IgD-negative memory B cell (primary cell): ENCODE measurements at regions not wholly inside any gene's neighbourhood (a gene's known extent, or its start where the extent isn't known, plus 50 kb on each side); places are given as distances from the start of the nearest gene placed in this dataset.
A peak's percentile ranks its signal among the peaks of the same experiment; 100 is the strongest.

ENCODE experiments used
- H3K27ac Mint-ChIP-seq, 3 donors: one replicate each; pipeline ENCODE4 v1.8.0; 2020 to 2022; ENCODE audit warnings: mild to moderate bottlenecking in 3 of 3, mixed read lengths in 3 of 3, moderate library complexity in 1 of 3
- H3K27me3 Mint-ChIP-seq: one replicate; pipeline ENCODE4 v1.8.0; 2021; ENCODE audit warnings: mixed read lengths
- H3K36me3 Mint-ChIP-seq: one replicate; pipeline ENCODE4 v1.8.0; 2020; ENCODE audit warnings: mild to moderate bottlenecking, mixed read lengths
- H3K4me1 Mint-ChIP-seq, 3 donors: one replicate each; pipeline ENCODE4 v1.8.0; 2020 to 2022; ENCODE audit warnings: mixed read lengths in 3 of 3, mild to moderate bottlenecking in 1 of 3
- H3K4me3 Mint-ChIP-seq, 4 donors: one replicate each; pipeline ENCODE4 v1.8.0; 2020 to 2022; ENCODE audit warnings: mild to moderate bottlenecking in 4 of 4, mixed read lengths in 4 of 4, moderate library complexity in 3 of 4
- H3K9me3 Mint-ChIP-seq, 3 donors: one replicate each; pipeline ENCODE4 v1.8.0; 2020 to 2021; ENCODE audit warnings: mixed read lengths in 3 of 3, mild to moderate bottlenecking in 1 of 3

DNA sequence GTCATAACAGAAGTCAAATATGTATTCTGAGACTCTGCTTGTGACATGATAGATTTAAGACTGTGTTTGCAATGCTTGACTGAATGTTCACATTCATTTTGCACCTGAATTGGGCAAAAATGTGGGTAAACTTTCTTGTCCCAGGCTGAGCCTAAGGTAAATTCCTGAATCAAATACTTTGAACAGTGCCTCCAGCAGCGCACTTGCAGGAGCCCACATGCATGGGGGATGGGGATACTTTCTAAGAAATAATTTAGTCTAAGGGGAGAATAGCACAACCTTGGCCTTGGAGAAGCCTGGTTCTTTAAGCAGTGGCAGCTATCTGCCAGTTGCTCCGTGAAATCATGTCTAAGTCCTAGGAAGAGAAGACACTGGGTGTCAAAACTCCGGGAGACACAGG is 163.5 kb upstream of the EGFLAM start:
- H3K9me3 Mint-ChIP-seq: peaks cover 0 to 7% (median 3%) of the 10 kb centered on the region in 3 donors
- H3K27me3 Mint-ChIP-seq: peaks cover 4% of the 10 kb centered on the region
- H3K4me3 Mint-ChIP-seq: no peak overlapping the region
- H3K36me3 Mint-ChIP-seq: no peaks in the 10 kb centered on the region
- no peak overlapping the region for H3K27ac Mint-ChIP-seq
- H3K4me1 Mint-ChIP-seq: peaks cover 0 to 1% (median 0%) of the 10 kb centered on the region in 3 donors

DNA sequence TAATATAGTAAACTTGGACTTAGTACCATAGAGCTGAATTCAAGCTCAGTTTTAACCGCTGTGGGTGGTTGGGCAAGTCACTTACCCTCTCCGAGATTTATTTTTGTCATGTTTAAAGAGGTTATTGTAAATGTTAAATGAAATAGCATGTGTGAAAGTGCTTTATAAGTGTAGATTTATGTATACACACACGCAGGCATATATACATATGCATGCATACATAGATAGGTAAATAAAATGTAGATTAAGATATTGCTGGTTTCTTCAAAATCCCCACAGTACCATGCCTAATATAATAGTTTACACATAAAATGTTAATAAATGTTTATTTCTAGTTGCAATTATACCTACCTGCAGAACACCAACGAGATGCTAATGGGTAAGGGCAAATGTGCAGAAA is 164.5 kb upstream of the EGFLAM start:
- H3K9me3 Mint-ChIP-seq: peaks cover 0 to 7% (median 3%) of the 10 kb centered on the region in 3 donors
- peaks cover 0 to 1% (median 0%) of the 10 kb centered on the region in 3 donors for H3K4me1 Mint-ChIP-seq
- no peak overlapping the region for H3K4me3 Mint-ChIP-seq
- no peaks in the 10 kb centered on the region for H3K36me3 Mint-ChIP-seq
- H3K27ac Mint-ChIP-seq: no peak overlapping the region
- H3K27me3 Mint-ChIP-seq: peaks cover 4% of the 10 kb centered on the region

DNA sequence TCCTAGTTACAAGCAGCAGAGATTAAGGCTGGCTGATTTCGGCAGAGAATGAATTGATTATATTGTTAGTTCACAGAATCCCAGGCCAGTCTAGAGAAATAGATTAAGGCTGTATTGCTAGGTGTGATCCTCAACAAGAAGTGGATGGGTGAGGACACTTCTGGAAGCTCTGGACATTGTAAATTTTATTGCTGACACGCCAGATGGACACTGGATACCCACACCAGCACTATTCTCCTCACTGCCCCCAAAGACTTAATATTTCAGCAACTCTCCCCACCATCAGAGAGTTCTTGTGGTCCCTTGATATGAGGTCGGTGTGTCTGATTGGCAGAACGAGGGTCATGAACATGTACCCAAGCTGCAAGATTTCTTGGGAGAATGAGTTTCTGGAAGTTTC is 171.6 kb upstream of the EGFLAM start:
- H3K36me3 Mint-ChIP-seq: no peaks in the 10 kb centered on the region
- H3K4me3 Mint-ChIP-seq: no peak overlapping the region
- H3K9me3 Mint-ChIP-seq: peaks cover 0 to 3% (median 2%) of the 10 kb centered on the region in 3 donors
- no peaks in the 10 kb centered on the region for H3K4me1 Mint-ChIP-seq
- no peak overlapping the region for H3K27ac Mint-ChIP-seq
- H3K27me3 Mint-ChIP-seq: peaks cover 2% of the 10 kb centered on the region

DNA sequence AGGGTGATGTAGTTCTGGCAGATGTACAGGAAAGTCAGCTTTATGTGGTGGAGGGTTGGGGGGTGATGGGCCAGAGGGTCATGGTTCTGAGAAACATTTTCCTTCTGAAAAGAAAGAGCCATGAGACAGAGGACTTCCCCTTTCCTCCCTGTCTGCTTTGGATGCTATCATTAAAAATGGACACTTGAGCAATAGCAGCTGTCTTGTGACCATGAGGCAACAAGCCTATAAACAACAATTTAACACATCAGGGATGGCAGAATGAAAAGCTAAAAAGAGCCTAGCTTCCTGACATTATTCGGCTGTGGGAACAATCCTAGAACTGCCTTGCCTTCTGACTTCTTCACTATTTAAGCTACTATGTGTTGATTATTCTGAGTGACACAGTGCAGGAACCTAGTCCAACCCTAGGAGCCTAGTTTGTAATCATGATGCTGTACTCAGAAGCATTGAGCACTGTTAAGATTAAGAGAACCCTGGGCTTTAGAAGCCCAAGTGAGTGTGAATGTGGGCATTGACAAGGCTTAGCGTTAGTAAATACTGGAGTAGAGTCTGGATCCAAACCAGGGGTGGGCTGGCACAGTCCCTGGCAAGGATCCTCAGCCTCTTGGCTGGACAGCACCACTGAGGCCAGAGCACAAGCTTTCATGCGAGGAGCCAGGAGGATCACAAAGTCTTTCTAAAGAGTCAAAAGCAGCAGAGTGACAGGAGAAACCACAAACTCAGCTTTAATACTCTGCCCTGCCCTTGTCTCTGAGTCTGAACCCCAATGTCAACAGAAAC is 178.5 kb upstream of the EGFLAM start:
- Mint-ChIP-seq H3K36me3 (no peaks in the 10 kb centered on the region), H3K4me1 (no peaks in the 10 kb centered on the region), H3K9me3 (peaks cover 0 to 13% (median 0%) of the 10 kb centered on the region in 3 donors), H3K27me3 (no peaks in the 10 kb centered on the region), H3K4me3 (no peak overlapping the region), H3K27ac (no peak overlapping the region)

DNA sequence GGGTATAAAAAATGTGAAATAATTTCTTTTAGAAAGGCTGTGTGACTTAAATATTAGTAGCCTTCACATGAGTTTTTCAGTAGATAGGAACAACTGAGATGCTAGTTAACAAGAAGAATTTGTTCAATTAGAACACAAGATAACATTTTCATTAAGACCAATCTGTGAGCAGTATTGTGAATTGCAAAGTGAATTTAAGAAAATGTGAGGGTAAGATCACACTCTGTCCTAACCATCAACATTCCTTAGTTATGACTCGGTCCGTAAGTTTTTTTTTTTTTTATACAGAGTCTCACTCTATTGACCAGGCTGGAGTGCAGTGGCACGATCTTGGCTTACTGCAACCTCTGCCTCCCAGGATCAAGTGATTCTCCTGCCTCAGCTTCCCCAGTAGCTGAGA is 180.2 kb upstream of the EGFLAM start:
- no peaks in the 10 kb centered on the region for H3K36me3 Mint-ChIP-seq
- peaks cover 0 to 15% (median 0%) of the 10 kb centered on the region in 3 donors for H3K9me3 Mint-ChIP-seq
- no peaks in the 10 kb centered on the region for H3K4me1 Mint-ChIP-seq
- H3K4me3 Mint-ChIP-seq: no peak overlapping the region
- peak overlapping the region in 1 of 3 donors; percentile 51 for H3K27ac Mint-ChIP-seq
- no peaks in the 10 kb centered on the region for H3K27me3 Mint-ChIP-seq

DNA sequence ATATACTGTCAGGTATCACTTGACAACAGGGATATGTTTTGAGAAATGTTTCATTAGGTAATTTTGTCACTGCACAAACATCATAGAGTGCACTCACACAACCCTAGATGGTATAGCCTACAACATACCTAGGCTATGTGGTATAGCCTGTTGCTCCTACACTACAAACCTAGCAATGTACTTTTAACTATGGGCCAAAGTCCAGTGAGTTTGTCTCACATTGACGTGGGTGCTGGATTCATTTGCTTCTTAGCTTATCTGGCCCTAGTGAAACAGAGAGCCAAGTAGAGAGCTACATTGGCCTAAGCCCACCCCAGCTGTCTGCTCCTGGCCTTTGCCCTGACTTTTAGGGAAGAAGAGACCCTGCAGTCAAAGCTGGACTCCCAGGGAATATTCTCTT is 180.7 kb upstream of the EGFLAM start:
- Mint-ChIP-seq H3K27me3 (no peaks in the 10 kb centered on the region), H3K4me3 (no peak overlapping the region), H3K9me3 (peaks cover 0 to 13% (median 0%) of the 10 kb centered on the region in 3 donors), H3K36me3 (no peaks in the 10 kb centered on the region), H3K4me1 (no peaks in the 10 kb centered on the region), H3K27ac (peak overlapping the region in 1 of 3 donors; percentile 51)

DNA sequence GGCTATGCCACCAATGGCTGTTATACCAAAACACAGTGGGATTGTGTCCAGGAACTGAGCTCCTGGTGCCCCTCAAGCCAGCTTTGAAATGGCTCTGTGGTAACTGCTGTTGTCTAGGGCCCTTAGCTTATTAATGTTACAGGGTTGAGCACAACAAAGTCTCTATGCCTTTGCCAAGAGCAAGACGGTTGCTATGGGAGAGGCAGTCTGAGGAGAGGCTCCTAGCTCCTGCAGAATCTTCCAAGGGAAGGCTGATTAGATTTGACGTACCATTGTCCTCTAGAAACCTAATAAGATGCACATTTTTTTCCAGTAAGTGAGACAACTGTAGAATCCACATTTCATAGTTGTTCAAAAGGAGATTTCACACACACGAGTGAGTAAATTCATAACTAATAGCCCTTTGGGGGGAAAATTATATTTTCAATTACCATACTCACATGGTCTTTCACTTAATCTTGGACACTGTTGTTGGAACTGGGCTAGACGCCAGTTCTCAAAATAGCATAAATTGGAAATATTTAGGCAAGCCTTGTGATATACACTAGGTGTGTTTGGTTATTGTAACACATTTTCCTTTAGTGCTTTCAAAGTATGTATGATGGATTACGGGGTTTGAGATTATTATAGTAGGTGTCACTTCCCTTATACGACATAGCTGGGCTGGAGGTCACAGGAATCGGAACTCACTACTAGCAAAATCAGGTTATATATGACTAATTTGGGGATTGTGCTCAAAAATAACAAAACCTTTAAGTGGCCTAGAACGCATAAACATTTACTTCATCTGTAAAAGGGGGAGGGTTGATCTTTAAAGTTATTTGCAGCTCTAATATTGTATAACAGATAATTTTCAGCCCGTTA is 186.3 kb upstream of the EGFLAM start:
- H3K4me3 Mint-ChIP-seq: no peak overlapping the region

DNA sequence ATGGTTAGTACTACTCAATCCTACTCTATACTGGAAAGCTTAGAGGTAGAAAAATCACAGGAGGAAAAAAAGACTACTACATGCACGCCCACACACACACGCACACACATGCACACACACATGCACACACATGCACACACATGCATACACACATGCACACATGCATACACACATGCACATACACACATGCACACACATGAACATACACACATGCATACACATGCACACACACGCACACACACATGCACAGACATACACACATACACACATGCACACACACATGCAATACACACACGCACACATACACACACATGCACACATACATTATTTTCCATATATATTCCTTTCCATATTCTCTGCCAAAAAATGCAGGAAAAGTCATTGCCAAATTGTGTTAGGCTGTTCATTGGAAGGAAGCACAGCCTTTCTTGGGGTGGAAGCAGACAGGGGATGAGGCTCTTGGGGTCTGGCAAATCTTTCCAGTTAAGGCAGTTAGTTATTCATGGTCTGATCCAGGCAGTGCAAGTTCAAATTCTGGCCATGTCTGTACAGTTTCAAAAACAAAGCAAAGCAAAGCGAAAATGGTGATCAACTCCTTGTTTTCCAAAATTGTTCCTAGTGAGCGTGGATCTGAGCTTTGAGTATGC is 187.9 kb upstream of the EGFLAM start:
- Mint-ChIP-seq H3K4me1 (no peaks in the 10 kb centered on the region), H3K27me3 (peaks cover 6% of the 10 kb centered on the region), H3K9me3 (peaks cover 4 to 6% (median 5%) of the 10 kb centered on the region in 3 donors), H3K27ac (no peak overlapping the region), H3K4me3 (no peak overlapping the region), H3K36me3 (no peaks in the 10 kb centered on the region)

More for the DNA sequence above, 186.3 kb upstream of the EGFLAM start:
- no peaks in the 10 kb centered on the region for H3K36me3 Mint-ChIP-seq
- H3K27me3 Mint-ChIP-seq: peaks cover 2% of the 10 kb centered on the region
- H3K9me3 Mint-ChIP-seq: peaks cover 0 to 11% (median 5%) of the 10 kb centered on the region in 3 donors
- H3K27ac Mint-ChIP-seq: no peak overlapping the region
- H3K4me1 Mint-ChIP-seq: no peaks in the 10 kb centered on the region

DNA sequence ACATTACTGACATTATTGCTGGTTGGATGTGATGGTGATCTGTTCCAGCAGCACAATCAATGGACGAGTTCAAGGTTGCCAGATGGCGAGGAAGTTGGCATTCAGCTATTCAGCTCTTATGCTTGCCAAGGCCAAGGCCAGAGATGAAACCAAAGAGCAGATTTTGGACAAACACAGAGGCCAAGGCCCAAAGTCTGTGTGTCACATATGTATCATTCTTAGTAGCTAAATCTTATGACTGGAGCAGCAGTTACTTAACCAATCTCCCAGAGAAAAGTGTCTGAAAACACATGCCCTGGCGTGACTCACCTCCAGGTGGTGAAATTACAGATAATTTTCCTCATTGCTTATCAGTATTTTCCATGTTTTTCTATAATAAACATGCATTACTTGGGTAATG is 189.0 kb upstream of the EGFLAM start:
- no peak overlapping the region for H3K4me3 Mint-ChIP-seq
- H3K27ac Mint-ChIP-seq: no peak overlapping the region
- H3K9me3 Mint-ChIP-seq: peaks cover 4 to 7% (median 5%) of the 10 kb centered on the region in 3 donors
- H3K27me3 Mint-ChIP-seq: peaks cover 6% of the 10 kb centered on the region
- no peaks in the 10 kb centered on the region for H3K4me1 Mint-ChIP-seq
- no peaks in the 10 kb centered on the region for H3K36me3 Mint-ChIP-seq

DNA sequence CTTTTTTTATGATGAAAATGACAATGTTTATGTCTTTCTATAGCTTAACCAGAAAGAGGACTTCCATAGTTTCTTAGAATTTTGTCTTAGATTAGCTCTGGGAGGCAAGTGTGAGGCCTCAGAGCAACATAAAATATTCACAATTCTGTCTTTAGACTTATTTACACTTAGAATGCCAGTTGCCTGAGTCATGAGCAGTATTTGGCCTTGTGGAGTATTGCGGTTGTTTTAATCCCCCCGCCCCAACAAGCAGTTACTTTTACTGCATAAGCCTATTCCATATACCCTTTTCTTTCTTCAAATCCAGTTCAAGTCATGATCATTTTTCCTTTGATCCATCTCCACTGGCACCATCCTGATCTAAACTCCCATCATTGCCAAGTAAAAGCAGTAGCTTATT is 198.0 kb upstream of the EGFLAM start:
- Mint-ChIP-seq H3K36me3 (no peaks in the 10 kb centered on the region), H3K4me1 (peaks cover 0 to 2% (median 0%) of the 10 kb centered on the region in 3 donors), H3K27me3 (no peaks in the 10 kb centered on the region), H3K9me3 (peaks cover 2 to 10% (median 4%) of the 10 kb centered on the region in 3 donors), H3K4me3 (no peak overlapping the region), H3K27ac (no peak overlapping the region)

DNA sequence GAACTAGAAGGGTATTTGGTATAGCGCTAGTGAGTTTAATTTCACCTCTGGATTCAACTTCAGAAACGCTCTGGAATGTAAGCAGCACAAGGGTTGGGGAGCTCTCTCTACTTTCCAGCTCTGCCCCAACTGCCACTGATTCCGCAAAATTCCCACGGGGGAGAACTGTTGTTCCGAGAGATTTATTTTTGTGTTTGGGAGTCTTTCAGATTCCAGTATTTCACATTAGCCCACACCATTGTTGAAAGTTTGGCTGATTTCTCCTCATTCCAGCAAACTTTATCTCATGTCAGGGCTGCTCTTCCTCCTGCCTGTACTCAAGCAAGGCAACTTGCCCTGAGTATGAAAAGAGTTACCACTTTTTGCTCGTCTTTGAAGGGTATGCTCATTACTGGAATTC is 198.5 kb upstream of the EGFLAM start:
- no peak overlapping the region for H3K27ac Mint-ChIP-seq
- H3K4me3 Mint-ChIP-seq: no peak overlapping the region
- H3K9me3 Mint-ChIP-seq: peaks cover 2 to 11% (median 4%) of the 10 kb centered on the region in 3 donors
- H3K4me1 Mint-ChIP-seq: peaks cover 0 to 2% (median 0%) of the 10 kb centered on the region in 3 donors
- no peaks in the 10 kb centered on the region for H3K36me3 Mint-ChIP-seq
- no peaks in the 10 kb centered on the region for H3K27me3 Mint-ChIP-seq

DNA sequence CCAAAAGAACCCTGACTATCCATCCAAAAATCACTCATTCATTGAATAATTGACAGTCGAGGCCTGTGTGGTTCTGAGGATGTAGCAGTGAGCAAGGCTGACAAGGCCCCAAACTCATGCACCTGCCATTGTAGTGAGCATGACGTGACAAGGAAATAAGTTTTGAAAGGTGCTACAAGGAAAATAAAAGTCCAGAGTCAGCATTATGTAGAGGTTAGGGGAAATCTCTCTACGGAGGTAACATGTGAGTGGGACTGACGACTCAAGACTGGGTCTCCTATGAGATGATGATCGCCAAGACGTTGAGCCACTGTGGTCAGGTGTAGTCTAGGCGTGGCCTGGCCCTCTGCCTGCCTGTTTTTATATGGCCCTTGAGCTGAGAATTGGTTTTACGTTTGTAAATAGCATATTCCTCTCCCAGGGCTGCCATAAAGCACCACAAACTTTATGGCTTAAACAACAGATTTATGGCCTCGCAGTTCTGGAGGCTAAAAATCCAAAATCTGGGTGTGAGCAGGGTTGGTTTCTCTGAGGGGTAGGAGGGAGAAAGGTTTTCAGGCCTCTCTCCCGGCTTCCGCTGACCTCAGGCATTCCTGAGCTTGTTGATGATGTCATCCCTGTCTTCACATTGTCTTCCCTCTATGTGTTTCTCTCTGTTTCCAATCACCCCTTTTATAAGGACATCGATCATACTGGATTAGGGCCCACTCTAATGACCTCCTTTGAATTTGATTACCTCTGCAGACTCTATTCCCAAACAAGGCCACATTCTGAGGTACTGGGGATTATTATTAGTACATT is 206.4 kb upstream of the EGFLAM start:
- no peaks in the 10 kb centered on the region for H3K36me3 Mint-ChIP-seq

DNA sequence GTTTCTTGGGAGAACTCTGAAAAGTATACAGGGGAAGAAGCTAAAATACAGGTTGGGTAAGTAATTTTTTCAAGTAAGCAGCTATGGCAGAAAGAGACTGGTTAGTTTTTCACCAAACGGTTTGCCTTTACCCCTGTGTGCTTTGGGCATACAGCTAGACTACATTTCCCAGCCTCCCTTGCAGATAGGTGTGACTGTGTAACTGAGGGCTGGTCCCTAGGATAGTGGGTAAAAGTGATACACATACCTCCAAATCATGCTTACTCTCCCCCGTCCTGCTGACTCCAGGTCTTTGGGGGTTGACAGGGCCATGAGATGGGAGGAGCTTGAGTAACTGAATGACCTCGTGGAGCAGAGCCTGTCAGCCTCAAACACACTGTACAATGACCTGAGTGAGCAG is 208.6 kb upstream of the GDNF start:
- Mint-ChIP-seq H3K4me3 (no peak overlapping the region), H3K9me3 (peaks cover 0 to 5% (median 4%) of the 10 kb centered on the region in 3 donors), H3K4me1 (no peaks in the 10 kb centered on the region), H3K27me3 (peaks cover 5% of the 10 kb centered on the region), H3K36me3 (no peaks in the 10 kb centered on the region), H3K27ac (no peak overlapping the region)

More for the DNA sequence above, 206.4 kb upstream of the EGFLAM start:
- peaks cover 2% of the 10 kb centered on the region for H3K27me3 Mint-ChIP-seq
- H3K4me3 Mint-ChIP-seq: no peak overlapping the region
- peaks cover 0 to 3% (median 0%) of the 10 kb centered on the region in 3 donors for H3K9me3 Mint-ChIP-seq
- H3K4me1 Mint-ChIP-seq: no peaks in the 10 kb centered on the region
- no peak overlapping the region for H3K27ac Mint-ChIP-seq

DNA sequence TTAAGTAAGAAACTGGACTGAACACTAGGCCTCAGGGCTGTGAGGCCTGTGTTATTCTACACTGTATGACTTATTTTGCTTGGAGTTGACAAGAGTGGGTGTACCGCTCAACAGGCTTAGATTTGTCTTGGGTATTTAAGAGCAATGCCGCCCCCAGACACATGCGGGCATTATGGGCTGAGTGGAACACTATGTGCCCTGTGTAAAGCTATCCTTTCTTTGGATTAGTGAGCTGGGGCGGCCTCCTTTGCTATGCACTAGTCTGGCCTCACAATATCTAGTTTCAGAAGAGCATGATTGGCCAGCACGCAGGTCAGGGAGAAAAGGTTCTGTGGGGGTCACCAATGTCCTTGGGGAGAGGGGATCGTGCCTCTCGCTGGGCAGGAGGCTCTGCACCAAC is 206.3 kb upstream of the GDNF start:
- peaks cover 0 to 5% (median 4%) of the 10 kb centered on the region in 3 donors for H3K9me3 Mint-ChIP-seq
- H3K27me3 Mint-ChIP-seq: peaks cover 12% of the 10 kb centered on the region
- no peaks in the 10 kb centered on the region for H3K36me3 Mint-ChIP-seq
- no peaks in the 10 kb centered on the region for H3K4me1 Mint-ChIP-seq
- H3K27ac Mint-ChIP-seq: no peak overlapping the region
- H3K4me3 Mint-ChIP-seq: no peak overlapping the region
